LoVo (cell line): ENCODE measurements at regions not wholly inside any gene's neighbourhood (a gene's known extent, or its start where the extent isn't known, plus 50 kb on each side); places are given as distances from the start of the nearest gene placed in this dataset.

Experiments
- DNase-seq: peaks from one replicate; pipeline ENCODE4 v3.0.0-alpha.2; 2016; ENCODE audit warnings: low spot score

DNA sequence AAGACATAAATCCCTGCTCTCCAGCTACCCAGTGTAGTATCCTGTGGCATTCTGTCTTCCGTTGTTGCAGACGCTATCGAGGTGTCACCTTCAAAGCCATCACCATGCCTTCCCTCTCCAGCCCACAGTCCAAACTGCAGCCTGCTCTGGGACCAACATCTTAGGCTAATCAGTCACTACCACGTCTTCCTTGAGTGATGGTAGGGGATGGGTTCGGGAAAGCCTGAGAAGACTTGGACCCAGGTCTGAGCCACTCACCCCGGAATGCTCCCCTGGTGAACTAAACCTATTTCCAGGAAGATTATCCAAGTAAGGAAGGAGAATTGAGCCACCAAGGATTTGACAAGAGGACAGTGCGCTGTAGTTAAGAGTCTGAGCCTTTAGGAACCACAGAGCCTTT is 52.9 kb upstream of the IRX1 start:
- DNase-seq = no peak

DNA sequence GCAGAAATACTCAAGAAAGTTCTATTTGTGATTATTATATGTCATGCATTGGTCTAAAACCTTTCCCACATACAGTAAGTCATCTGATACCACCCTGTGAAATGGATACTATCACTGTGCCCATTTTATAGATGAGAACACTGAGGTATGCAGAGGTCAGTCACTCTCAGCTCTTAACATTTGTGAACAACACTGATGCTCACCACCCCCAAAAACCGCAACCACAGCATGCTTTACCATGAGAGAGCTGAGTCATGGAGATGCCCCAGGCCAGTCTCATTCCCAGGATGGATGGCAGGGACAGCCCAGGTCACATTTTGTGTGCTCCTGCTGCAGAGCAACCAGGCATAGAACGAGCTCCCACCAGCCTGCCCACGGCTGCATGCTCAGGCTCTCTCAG is 53.5 kb upstream of the IRX1 start:
- no peak for DNase-seq

DNA sequence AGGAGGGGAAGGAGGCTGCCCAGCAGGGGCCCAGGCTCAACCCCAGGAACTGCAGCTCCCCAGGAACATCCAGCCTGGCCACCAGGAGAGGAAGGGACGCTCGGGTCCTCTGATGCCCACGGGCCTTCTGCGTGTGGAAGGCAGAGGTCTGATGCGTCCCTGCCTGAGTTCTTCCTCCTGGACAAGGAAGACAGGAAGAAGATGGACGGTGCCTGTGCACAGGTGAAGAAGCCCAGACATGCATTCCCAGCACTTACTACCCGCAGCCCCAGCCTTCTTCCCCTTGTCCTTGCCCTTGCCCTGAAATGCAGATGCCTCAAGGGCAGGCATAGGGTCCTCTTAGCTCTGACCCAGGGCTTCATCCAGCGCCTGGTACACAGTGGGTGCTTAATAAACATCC is 56.7 kb upstream of the IRX1 start:
- no peak for DNase-seq

DNA sequence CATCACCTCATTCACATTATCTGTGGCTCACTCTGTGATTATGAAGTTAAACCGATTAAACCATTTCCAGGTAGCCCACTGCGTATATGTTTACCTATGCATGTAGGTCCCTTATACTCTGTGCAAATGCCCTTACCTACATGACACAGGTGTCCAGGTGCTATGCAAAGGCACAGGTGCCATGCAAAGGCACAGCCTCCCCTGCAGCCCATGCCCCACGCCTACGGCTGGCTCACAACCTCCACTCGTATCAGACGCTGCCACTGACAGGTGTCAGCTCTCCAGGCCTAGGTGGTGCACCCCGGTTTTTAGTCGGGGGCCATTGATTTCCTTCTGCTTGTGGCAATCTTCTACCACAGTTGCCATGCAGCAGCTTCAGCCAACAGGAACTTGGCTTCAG is 57.7 kb upstream of the IRX1 start:
- DNase-seq = no peak

DNA sequence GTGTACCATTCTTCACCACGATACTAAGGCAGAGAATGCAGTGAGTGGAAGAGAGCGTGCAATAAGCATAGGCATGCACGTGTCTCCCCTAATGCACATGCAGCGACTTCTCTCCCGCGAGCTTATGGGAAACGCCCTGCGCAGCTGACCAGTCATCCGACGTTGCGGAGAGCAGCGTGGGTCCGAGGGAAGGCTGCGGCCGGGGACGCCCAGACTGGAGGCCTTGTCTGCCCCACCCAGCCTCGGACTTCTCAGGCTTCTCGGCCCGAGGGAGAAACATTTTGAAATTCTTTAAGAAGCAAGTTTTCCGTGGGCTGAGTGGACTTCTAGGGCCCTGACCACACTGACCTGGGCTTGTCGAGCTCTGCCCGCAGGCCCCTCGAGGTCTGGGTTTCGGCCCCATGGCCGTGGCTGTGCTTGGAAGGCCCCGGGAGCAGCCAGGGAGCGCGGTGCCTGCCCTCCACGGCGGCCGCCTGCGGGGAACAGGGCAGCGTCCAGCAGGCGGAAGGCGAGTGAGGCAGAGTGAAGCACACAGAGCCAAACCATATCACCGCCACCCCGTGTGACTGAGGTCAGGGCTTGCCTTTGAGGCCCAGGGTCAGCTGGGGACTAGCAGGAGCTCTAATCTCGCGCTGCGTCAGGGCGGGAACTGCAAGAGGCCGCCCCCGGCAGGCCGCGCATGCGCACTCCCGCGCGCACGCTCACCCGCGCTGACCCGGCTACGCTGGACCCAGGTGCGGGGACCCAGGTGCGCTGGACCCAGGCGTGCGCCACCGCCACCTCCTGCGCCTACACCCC is 60.0 kb upstream of the IRX1 start:
- no peak for DNase-seq

DNA sequence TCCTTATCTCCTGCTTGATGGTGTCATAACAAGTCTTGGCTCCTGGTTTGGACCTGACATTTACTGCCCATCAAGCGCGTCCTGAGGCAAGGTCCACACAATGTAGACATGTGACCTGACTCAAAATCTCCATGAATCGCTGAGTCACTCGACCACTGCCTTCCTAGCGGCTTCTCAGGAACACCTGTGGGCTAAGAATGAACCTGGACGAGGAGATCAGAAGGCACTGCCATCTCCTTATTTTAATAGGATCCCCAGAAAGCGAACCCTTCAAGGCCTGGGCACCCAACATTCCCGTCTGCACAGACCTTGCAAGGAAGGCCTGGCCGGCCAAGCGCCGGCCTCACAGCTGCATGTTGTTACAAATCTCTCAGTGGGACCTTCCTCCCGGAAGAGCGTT is 60.6 kb upstream of the IRX1 start:
- DNase-seq = no peak

DNA sequence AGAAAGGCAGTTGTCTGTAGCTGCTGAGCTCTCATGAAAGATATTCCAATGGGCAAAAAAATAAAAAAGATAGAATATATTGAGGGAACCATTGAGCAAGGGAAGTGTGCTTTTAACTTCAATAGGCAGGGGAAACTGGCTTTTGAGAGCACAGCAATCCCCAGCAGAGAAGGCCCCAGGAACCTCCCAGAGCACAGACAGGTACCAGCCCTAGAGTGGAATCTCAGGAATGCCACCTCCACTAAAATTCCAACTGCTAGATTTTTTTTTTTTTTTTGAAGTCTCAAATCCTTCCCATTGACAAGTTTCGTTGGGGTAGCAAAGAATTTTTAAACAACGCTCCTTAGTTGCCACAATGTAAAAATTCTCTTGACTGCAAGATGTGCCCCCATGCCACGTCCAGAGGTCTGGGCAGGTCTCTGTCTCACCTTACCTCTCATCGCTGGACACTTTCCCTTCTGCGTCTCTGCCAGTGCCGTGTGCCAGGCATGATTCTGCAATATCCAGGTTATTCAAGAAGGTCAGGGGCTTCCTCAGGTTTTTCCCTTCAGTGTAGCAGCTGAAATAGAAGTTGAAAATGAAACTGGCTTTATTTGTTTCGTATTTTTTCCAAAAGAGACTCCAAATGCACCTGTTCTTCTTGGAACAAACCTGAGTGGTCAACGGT is 64.2 kb upstream of the IRX1 start:
- DNase-seq = peak; percentile 8

DNA sequence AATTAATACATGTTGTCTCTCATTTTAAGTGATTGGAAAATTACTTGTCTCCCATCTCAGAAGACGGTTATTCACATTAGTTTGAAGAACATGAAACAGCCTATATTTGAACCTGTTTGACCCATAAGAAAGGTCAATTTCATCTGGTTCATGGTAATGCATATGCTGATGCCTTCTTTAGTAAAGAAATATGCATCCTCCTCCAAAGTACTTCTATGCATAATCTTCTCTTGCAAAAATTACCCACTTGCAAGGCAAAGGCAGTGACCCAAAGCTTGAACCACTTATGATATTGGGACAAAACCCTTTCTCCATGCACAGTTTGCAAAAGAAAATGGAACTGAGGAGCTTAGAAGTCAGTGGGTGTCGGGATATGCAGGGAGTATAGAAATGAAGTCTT is 65.4 kb upstream of the IRX1 start:
- DNase-seq = no peak

DNA sequence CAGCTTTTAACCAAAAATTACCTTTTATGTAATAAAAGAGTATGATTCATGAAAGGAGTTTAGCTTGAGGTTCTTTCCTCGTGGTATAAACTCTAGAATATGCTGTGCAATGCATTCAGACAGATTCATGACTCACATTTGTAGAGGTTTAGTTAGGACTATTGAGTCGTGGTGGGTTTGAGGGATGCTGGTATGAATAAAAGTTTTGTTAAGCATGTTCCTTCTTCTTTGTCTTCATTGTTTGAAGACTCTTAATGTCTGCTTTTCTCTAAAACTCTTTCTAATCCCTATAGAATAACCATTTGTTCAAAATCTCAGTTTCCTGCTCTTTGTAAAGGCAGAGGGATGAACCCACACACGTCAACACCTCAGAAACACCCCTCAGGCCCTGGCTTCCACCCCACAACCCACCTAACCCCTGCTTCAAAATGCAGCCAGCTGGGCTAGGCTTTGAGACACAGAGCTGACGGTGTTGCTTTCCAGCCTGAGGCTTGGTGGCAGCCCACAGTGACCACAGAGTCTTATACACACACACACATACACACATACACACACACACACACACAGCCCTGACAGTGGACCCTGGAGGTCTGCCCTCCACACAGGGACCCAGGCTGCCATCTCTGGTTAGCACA is 69.0 kb upstream of the IRX1 start:
- no peak for DNase-seq

DNA sequence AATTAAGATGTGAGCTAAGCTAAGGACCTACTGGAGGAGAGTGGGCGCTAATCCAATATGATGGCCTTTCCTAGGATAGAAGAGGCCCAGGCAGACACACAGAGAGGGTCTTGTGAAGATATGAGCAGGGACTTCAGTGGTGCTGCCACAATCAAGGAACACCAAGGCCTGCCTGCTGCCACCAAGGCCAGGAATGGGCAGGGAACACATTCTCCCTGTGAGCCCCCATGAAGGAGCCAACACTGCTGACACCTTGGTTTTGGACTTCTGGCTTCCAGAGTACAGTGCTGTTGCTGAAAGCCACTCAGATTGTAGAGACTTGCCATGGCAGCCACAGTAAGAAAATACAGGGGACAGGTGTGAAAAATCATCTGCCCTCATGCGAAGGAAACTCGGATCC is 73.1 kb upstream of the IRX1 start:
- DNase-seq = no peak

DNA sequence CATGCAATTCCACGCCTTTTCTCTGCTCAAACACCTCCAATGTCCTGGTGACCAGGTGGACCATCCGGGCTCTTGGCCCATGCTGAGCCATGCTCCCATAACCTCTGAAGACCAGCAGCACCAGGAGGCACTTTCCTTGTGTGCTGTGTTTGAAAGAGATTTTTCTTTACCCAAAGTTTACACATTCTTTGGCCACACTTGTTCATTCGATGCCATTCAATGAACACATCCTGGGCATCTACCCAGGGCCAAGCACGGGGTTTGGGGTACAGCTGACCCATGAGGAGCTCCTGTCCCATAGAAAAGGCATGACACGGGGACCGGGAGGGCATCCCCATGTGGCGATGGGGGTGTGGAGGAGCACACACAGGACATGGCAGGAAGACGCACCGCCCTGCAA is 77.1 kb upstream of the IRX1 start:
- DNase-seq = no peak

GRCh38 chr5:3518051-3518450 is 77.6 kb upstream of the IRX1 start:
- no peak for DNase-seq

GRCh38 chr5:3517348-3517747 is 78.3 kb upstream of the IRX1 start:
- DNase-seq = no peak

DNA sequence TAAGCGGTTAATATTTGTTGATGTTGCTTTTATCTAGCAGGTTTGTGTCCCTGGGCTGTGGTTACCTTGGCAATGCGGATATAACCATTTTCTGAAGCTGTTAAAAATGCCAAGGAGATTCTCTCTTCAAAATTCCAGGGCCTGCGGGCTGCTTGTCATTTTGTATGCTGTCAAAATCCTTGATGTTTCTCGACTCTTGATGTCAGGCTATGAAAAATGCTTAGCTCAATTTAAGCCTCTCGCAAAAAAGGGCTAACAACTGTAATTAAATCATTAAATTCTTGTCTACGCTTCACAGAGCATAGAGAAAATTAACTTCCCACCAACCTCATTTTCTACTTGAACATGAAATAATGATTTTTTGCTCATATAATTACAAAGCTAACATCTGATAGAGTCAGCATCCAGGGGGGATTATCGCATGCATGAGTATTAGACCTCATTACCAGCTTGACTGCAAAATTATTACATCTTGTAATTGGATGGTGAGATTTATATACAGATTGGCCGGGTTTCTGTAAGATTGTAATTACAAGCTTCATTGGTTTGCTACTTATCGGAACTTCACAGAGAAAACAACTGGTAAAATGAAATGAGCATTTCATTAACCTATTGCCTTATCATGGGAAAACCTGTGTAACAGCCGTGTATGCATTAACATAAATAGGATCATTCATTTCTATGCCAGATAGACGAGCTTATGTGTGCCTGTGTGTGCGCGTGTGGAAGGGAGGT is 83.1 kb upstream of the IRX1 start:
- DNase-seq = no peak

GRCh38 chr5:3511934-3512333 is 83.7 kb upstream of the IRX1 start:
- no peak for DNase-seq

DNA sequence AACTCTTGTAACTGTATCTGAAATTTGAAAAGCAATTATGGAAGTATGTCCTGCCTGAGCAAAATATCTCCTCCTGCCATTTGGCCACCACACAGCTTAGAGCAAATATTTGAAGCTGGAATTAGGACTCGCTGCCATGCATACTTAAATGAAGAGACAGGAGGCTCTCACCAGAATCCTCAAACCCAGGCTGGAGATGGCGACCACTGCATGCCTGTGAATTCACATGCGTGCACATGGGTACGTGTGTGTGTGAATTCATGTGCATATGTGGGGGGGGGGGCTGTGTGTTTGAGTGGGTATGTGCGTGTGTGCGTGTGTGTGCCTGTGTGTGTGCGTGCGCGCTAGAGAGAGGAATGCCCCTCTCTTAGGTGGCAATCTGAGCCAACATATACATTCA is 84.1 kb upstream of the IRX1 start:
- no peak for DNase-seq

DNA sequence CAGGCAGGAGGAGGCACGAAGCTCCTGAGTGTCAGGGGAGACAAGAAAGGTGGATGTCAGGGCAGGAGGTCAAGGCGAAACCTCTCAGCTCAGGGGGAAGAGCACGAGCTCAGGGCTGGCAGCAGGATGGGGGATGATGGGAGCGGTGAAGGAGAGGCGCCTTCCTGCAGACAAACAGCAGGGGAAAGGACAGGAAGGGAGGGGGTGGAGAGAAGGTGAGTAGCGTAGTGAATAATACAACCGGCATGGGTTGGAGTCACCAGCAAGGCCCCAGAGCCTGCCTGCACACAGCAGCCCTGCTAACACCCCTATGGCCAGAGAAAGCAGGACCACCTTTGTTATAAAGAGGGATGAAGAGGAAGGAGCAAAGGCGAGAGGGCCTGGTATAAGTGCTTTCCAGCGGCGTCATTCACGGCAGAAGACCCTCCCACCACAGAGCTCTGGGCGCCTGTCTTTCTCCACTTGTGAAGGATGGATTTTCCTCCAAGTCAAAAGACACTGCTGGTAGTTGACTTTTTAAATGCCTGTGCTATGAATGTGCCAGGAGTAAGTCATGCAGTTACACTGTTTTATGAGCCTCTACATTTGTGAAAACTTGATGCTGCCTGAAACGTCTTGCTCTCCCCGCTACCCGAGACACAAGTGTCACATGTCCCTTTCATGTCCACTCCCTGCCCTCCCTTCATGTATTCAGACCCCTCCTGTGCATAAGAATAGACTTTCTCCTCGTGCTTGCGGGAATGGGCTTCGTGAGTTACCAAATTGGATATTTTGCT is 84.8 kb upstream of the IRX1 start:
- no peak for DNase-seq

GRCh38 chr5:3509290-3509689 is 86.3 kb upstream of the IRX1 start:
- no peak for DNase-seq

DNA sequence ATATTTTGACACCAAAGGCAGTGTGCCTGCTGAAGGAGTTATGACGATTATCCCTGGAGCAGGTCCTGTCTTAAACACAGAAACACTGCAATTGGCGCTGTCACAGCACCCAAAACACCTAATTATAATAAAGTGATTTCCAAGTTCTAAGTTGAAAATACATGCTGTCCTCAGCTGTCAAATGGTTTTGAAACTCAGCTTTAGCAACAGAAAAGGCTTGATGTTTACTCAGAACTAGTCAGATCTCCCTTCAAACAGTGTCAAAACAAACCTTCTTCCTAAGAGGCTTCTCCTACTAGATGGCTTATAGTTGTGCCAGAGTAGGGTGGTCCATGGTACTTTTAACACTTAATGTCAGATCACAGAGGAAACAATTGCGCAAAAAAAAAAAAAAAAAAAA is 87.2 kb upstream of the IRX1 start:
- DNase-seq = no peak

DNA sequence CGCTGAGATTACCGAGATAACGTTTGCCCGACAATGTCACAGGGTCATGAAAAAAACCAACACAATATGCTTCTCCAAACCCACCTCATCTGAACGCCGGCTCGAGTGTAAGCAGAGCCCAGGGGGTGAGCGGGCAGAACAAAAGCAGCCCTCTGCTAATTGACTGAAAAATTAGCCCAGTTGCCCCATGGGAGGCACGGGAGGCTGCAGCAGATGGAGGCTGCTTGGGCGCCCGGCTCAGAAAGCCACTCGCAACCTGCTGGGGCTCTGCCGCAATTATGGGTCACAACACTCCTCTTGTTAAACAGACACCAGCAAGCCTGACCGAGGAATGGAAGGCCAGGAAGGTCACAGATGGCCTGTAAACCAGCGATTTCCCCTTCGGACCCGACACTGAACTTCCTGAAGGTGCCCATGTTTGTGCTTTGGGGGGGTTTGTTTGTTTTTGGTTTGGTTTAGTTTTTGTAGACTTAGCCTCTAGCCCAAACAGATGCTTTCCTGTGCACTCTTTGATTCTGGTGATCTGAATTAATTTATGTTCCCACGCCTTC is 104.6 kb upstream of the IRX1 start:
- no peak for DNase-seq

DNA sequence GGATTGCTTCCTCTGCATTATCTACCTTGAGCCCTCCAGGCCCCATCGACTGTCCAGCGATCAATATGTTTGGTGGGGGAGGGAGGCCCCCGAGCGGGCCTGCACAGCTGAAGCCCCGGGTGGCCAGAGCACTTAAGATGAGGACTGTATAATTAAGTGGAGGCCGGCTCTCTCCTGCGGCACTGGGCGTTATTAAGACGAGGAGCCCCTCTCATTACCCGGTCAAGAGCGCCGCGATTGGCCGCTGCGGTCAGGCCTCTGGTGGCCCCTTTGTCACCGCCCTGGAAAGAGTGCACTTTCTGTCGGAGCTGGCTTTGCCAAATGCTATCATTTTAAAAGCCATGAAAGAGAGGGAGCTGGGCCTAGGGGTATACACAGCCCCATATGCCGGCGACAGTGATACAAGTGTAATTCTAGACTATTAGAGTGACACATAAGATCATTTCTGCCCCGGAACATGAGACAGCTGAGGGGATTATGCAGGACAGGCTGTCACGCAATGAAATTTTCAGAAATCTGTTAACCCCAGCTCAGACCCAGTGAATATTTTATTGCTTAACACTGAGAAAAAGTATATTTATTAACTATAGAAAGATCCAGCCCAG is 106.3 kb upstream of the IRX1 start:
- DNase-seq = no peak
